Inferior parietal cortex (tissue), 1 donor: ENCODE measurements at regions not wholly inside any gene's neighbourhood (a gene's known extent, or its start where the extent isn't known, plus 50 kb on each side); places are given as distances from the start of the nearest gene placed in this dataset.
"Not testable (repeated sequence)": the region's sequence is repeated elsewhere in the genome, so short reads cannot be mapped to it uniquely, and the experiment has no call there.

Source experiments
- DNase-seq: peaks from one replicate; pipeline ENCODE4 v3.0.0-alpha.2; 2016; ENCODE audit errors: extremely low spot score

DNA sequence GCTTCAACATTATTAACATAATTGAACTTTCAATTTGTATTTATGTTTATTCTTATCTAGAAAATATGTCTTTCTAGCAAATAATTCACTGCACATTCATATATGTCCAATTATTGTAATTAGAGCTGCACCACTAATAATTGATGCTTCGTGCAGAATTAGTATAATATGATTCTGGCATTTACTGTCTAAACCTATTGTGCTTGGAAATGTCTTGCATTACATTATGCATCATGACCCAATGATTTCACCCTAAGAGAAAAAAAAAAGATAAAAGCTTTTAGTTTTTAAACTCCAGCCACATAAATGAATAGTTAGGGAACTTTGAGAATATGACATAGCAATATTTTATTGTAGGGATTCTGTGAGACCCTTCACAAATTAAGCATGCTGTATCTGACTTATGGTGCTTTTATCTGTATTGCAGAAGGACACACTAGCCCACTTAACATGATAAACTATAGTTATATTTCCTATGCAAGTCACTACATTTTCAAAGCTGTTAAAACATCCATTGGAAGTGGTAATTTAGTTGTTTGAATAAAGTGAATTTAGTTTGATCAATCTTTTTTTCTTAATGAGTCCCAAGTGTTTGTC is 1609.1 kb downstream of the REEP3 start:
- no peak for DNase-seq

DNA sequence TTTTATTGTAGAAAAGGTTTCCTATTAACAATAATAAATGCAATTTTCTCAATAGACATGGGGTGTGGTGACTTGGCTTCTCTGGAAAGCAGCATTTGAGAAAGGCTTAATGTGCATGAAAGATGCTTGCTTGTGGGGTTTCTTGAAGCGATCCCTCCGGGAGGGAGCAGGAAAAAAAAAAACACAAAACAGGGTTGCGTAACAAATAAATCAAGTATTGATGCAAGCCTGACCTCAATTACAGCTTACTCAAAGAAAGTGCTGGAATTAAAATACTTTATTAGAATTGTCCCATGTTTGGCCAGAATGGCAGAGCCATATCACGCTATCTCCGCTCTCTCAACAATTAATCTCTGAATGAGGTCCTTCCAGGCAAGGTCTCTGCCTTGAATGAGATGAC is 1612.5 kb downstream of the REEP3 start:
- no peak for DNase-seq

- DNase-seq, result no peak
Measured at GRCh38 chr10:65135508-65135907, 1614.3 kb downstream of the REEP3 start.

DNA sequence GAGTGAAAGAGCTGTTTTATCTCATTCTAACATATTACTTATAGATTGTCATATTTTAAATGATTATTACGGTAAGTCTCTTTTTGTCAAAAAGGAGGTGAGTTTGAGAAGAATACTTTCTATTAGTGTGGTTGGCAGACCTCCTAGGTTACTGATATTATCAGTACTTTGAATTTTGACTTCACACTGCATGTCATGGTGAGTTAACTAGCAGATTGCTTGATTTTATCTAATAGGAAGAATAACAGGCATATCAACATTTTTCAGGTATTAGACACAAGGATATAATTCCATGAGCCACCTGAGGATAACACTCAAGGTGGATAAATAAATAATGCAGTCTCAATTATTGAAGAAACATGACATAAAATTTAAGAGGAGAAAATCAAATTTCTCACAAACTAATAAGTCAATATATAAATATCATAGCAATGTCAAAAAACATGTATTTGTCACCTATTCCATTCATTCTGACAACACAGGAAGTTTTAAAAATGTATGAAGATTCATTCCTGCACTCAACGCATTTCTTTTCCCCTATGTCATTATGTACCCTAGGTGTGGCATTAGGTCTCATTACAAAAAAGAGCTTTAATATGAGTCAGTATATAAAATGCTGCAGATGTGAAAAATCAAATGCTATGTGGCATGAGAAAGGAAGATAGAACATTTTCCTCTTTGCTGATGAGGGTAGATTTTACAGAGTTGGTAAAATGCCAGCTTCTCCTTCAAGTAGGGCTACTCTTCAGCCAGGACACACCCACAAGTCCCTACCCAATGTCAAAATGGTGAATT is 1621.6 kb downstream of the REEP3 start:
- DNase-seq, result no peak

GRCh38 chr10:65143723-65144122 is 1622.5 kb downstream of the REEP3 start:
- no peak for DNase-seq

DNA sequence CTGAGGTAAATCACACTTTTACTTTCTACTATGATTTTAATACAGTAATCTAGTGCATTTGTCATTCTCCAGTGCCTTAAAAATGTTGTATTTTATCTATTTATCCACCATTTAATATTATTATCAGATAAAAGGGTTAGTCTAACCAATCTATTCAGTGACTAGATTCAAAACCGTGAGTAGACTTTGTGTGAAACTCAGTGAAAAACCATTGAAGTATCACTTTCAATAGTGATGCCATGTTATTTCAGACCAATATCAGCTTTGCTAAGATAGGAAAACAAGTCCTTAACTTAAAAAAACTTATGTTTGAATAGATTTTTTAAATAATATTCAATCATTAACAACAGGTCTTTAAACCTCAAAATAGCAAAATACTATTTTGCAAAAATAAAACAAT is 1628.7 kb downstream of the REEP3 start:
- no peak for DNase-seq

DNA sequence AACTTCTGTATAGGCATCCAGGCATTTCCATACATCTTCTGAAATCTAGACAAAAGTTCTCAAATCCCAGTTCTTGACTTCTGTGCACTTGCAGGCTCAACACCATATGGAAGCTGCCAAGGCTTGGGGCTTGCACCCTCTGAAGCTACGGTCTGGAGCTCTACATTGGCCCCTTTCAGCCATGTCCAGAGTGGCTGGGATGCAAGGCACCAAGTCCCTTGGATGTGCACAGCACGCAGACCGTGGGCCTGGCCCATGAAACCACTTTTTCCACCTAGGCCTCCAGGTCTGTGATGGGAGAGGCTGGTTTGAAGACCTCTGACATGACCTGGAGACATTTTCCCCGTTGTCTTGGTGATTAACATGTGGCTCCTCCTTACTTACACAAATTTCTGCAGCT is 1645.1 kb downstream of the REEP3 start:
- DNase-seq, result no peak

- DNase-seq, result no peak
Measured at GRCh38 chr10:65172249-65172648, 1651.0 kb downstream of the REEP3 start.

- DNase-seq, result no peak
Measured at GRCh38 chr10:65176994-65177393, 1655.8 kb downstream of the REEP3 start.

DNA sequence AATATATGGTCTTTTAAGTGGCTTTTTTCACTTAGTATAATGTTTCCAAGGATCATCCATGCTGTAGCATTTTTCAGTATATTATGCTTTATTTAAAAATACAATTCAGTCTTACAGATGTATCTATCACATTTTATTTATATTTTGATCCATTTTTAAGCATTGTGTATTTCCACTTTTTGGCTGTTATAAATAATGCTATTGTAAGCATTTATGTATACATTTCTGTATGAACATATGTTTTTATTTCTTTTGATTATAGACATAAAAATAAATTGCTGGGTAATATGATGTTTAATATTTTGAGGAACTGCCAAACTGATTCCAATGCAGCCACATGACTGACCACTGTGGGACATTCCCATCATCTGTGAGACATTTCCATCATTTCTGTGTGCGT is 1662.0 kb downstream of the REEP3 start:
- no peak for DNase-seq

GRCh38 chr10:65186668-65187067 is 1665.5 kb downstream of the REEP3 start:
- DNase-seq, result not testable (repeated sequence)

DNA sequence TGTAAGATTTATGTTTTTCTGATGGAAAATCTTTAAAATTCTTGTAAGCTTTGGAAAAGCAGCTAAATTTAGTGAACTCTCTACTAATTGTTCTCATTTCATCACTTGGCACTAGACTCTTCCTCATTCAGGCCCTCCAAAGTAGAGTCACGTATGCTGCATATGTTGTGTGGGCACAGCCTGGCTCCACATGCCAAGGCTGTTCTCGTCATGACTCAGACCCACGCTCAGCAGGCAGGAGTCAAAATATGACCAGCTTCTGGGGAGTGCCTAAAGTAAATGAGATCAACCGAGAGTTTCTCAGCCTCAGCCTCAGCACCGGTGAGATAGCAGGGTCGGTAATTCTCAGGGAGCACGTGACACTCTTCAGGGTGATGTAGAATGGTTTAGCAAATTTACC is 1672.9 kb downstream of the REEP3 start:
- peak; percentile 65 for DNase-seq

DNA sequence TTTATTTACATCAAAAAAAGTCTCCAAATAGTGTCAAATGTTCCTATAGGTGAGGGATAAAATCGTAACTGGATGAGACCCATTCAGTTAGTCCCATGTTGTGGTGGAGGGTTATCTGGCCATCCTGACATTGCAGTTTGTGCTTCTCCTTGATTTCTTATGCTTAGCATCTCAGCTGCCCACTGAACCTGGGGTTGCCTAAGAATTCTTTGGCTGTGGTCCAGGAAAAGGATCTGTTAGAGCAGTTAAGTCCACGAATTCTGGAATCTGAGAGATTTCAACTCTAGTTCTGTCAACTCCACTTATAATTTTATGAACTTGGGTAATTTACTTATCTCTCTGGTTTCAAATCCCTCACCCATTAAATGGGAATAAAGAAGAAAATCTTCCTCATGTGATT is 1673.4 kb downstream of the REEP3 start:
- DNase-seq, result no peak

GRCh38 chr10:65196111-65196510 is 1674.9 kb downstream of the REEP3 start:
- no peak for DNase-seq

DNA sequence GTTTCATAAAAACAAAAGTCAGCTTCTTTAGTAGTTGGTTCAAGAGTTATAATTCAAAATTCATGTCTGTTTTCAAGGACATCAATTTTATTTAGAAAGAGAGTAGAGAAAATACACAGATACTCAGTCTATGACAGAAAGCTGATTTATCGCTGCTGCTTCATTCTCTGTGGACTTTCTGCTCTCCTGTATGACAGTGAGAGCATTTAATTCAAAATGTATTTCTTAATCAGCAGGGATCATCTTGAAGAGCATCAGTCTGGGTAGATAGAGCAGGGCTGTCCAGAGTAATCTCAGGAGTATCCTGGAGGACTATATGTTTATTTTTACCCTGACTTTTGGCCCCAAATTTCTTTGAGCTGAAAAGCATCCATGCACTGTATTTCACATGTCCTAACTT is 1676.7 kb downstream of the REEP3 start:
- DNase-seq, result no peak

- DNase-seq, result no peak
Measured at GRCh38 chr10:65201491-65201890, 1680.3 kb downstream of the REEP3 start.

GRCh38 chr10:65204999-65205398 is 1683.8 kb downstream of the REEP3 start:
- no peak for DNase-seq

- no peak for DNase-seq
Measured at GRCh38 chr10:65213170-65213569, 1692.0 kb downstream of the REEP3 start.

GRCh38 chr10:65219444-65219843 is 1698.2 kb downstream of the REEP3 start:
- DNase-seq, result no peak

GRCh38 chr10:65231148-65231547 is 1694.7 kb upstream of the LRRTM3 start:
- DNase-seq, result no peak

GRCh38 chr10:65234261-65234660 is 1691.6 kb upstream of the LRRTM3 start:
- DNase-seq, result no peak

DNA sequence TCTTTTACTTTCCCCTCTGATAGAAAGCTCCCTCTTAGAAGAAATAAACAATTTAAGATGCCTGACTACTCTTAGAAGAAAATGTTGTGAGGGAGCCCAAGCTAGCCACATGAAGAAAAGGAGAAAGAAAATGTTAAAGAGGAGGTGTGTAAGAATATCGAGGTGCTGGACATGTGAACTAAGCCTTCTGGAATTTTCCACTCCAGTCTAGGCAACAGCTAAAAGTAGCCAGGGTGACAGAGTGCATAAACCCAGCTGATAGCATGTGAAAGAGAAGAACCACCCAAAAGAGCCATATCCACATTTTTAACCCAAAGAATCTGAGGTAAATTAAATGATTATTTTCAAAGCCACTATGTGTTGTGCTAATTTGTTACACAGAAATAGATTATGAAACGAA is 1690.6 kb upstream of the LRRTM3 start:
- DNase-seq, result no peak

GRCh38 chr10:65235846-65236245 is 1690.0 kb upstream of the LRRTM3 start:
- DNase-seq, result no peak
